GM18909 (cell line): ENCODE measurements at regions not wholly inside any gene's neighbourhood (a gene's known extent, or its start where the extent isn't known, plus 50 kb on each side); places are given as distances from the start of the nearest gene placed in this dataset.
A peak's percentile ranks its signal among the peaks of the same experiment; 100 is the strongest.

Experiments
- ATAC-seq: cut with Tn5 transposase; IDR thresholded peaks from one replicate; pipeline ENCODE4 v1.9.1; 2021; ENCODE audit warnings: mild to moderate bottlenecking; ENCODE audit not compliant: unreplicated experiment, poor library complexity

- no peak for ATAC-seq
These were observed 943.3 kb upstream of the KCND2 start for GRCh38 chr7:119329715-119330114.

- ATAC-seq, result no peak
These were observed 937.6 kb upstream of the KCND2 start for GRCh38 chr7:119335405-119335804.

DNA sequence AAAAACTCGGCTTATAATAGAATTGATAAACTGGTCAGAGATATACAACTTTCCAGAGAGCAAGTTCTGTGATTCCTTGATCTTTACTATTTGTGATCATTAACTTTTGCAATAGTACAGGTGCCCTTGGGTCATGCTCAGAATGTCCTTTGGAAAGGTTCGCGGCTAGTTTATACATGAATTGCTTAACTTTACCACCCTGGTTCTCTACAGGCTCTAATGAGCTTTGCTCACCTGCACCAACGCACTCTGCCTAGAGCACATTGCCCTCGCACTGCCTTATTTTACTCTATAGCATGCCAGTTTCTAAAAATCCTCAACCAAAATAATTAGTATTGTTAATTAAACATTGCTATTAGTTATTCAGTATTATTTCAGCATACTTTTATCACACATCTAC lies 931.2 kb upstream of the KCND2 start:
- ATAC-seq, result no peak

GRCh38 chr7:119343289-119343688 lies 929.7 kb upstream of the KCND2 start:
- no peak for ATAC-seq

DNA sequence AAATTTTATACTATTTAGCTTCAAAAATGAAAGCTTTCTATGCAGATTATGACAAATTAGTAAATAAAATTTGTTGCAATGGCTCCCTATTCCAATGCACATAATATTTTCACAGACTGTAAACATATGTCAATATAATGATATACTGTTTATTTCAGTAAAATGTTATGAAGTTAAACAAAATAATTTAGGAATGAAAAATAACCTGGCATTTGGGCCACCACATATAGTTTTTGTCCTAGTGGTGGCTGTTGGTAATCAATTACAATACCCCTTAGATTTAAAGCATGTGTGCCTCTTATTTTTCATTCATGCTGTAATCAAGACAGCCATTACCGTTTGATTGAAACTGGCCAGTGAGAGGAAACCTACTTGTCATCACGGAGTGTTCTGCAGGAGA lies 928.5 kb upstream of the KCND2 start:
- no peak for ATAC-seq

DNA sequence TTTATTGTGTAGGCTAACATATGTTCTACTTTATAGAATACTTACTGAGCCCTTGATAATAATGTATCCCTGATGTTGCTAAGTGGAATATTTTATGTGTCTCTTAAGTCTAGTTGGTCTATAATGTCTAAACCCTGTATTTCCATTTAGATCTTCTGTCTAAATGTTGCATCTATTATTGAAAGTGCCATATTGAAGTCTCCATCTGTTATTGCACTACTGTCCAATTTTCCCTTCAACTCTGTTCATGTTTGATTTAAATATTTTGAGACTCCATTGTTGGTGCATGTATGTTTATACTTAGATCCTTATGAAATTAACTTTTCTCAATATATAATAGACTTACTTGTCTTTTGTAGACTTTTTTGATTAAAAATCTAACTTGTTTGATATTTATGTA lies 924.5 kb upstream of the KCND2 start:
- no peak for ATAC-seq

DNA sequence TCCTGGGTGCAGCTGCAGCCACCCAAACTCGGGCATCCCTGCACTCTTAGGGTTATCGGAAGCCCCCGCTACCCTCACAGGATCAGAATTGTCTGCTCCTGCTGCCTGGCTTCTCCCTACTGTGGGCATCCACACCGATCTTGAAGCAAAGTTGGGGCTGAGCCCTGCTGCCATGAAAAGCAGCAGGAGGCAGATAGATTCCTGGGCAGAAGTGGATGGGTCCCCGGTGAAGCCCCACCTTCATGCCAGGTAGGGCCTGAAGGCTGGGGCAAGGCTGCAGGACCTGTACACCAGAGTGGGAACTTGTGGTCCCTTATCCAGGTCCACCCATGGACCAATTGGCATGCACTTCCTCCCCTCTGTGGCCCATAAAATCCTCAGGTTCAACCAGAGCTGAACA lies 922.6 kb upstream of the KCND2 start:
- no peak for ATAC-seq

DNA sequence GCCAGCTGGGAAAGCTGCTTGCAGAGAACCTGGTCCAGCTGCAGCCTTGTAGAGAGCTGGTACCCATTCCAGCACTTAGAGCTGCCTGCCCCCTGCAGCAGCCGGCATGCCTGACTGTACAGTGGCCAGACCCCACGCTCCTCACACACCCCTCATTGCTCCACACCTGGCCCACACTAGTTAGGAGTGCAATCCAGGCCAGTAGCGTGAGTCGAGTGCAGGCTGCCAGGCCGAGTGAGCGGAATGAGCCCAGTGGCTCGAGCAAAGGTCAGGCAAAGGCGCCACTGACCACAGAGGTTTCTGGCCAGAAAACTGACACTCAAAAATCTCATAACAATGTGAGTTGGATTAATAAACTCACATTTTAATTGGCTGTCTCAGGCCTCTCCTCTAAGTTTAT lies 921.7 kb upstream of the KCND2 start:
- no peak for ATAC-seq

GRCh38 chr7:119374436-119374835 lies 898.5 kb upstream of the KCND2 start:
- no peak for ATAC-seq

DNA sequence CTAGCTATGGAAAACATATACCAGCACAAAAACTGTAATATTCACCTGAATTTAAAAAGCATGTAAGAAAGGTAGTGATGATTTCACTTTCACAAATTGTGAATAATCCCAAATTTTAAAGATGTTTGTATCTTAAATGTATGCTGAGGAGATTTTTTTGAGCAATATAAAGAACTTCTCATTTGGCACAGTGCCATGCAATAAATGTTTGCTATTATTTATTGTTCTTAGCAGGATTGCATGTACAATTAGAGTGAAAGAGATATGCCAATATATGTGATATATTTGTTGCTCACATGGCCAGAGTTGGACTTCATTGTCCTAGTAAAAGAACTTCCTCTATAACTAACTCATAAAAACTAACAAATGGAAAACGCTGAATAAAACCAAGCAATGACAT lies 895.1 kb upstream of the KCND2 start:
- ATAC-seq, result no peak

- no peak for ATAC-seq
These were observed 890.2 kb upstream of the KCND2 start for GRCh38 chr7:119382726-119383125.

DNA sequence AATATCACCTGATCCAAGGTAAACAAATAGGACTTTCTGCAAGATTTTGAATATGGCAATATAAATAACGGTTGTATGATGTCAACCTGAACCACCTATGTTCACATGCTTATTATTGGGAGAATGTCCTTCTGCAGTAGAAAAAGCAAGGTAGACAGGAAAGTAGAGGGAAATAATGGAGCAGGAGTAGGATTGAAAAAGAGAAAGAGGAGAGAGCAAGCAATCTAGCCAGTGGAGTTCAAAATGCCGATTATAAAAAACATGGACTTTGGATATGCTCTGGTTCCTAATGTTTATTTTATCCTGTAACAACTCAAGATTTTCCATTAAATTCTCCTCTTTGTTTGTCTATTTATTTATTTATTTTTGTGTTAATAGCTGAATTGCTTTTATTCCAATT lies 878.0 kb upstream of the KCND2 start:
- ATAC-seq, result no peak

DNA sequence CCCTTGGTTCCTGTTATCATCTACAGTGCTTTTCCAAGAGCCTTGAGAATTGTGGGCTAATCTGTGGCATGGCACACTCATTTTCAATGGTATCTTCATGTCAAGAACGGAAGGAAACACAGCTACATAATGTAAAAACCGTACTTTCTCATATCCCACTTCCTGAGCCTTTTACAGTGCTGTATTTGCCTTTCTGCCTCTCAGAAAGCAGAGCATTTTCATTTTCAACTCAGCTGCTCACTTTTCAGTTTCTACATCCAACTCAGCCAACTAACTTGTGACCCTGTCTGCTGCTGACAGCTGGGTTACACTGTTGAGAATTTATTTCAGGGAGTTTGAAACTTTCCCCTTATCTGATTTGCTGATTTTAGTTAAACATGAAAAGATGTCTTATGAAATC lies 875.8 kb upstream of the KCND2 start:
- peak; percentile 86 for ATAC-seq

GRCh38 chr7:119408596-119408995 lies 864.4 kb upstream of the KCND2 start:
- no peak for ATAC-seq

DNA sequence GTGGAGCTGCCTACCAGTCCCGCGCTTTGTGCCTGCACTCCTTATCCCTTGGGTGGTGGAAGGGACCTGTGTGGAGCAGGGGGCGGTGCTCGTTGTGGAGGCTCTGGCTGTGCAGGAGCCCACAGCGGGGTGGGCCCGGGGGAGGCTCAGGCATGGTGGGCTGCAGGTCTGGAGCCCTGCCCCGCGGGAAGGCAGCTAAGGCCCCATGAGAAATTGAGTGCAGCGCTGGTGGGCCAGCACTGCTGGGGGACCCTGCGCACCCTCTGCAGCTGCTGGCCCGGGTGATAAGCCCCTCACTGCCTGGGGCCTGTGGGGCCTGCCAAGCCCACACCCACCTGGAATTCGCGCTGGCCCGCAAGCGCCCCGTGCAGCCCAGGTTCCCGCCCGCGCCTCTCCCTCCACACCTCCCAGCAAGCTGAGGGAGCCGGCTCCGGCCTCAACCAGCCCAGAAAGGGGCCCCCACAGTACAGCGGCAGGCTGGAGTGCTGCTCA lies 859.6 kb upstream of the KCND2 start:
- no peak for ATAC-seq

GRCh38 chr7:119415682-119416081 lies 857.3 kb upstream of the KCND2 start:
- no peak for ATAC-seq

GRCh38 chr7:119421657-119422056 lies 851.3 kb upstream of the KCND2 start:
- ATAC-seq, result no peak

GRCh38 chr7:119436882-119437281 lies 836.1 kb upstream of the KCND2 start:
- ATAC-seq, result no peak

- ATAC-seq, result no peak
These were observed 834.7 kb upstream of the KCND2 start for GRCh38 chr7:119438315-119438714.

DNA sequence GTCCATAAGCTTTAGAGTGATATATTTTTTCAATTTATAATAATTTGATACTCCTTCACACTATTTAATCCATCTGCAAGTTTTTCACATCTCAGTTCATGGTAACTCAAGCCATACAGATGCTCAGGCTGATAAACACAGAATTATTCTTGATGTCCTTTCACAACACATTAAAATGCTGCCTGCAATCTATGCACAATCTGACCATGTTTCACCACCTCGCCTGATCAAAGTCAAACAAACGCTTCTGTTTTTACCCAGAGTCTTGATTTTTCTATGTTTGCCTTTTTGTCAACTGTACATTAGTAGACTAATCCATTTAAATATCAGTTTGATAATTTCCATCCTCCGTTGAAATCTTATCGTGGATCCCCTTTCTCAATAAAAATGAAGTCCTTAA lies 833.8 kb upstream of the KCND2 start:
- no peak for ATAC-seq

DNA sequence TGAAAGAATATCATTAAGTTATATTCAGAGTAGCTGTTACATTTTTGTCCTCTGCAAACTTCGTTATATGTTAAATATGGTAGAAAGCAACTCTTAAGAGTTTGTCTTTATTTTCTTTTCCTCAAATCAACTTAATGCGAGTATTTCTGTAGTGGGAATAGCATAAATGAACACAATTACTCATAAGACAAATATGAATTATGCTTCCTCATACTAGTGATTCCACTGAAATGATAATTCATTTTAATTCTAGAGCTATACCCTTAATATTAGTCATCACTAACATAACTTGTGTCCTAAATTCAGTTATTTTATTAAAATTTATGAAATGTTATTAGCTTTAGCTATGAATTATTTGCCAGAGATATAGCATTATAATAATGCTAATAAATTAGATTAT lies 820.6 kb upstream of the KCND2 start:
- ATAC-seq, result no peak

- no peak for ATAC-seq
These were observed 807.1 kb upstream of the KCND2 start for GRCh38 chr7:119465798-119466305.
